GM12878 (cell line): ENCODE measurements at regions not wholly inside any gene's neighbourhood (a gene's known extent, or its start where the extent isn't known, plus 50 kb on each side); places are given as distances from the start of the nearest gene placed in this dataset.

Experiments
- ASH2L ChIP-seq: fragments of 300-600, 200-600 bp; sonication (generic); IDR thresholded peaks from 2 replicates; pipeline ENCODE4 v1.6.1; 2017; ENCODE audit warnings: low read depth, mild to moderate bottlenecking, borderline replicate concordance
- CBX5 ChIP-seq: sonication (generic); IDR thresholded peaks from 2 replicates; pipeline ENCODE4 v1.6.1; 2016; ENCODE audit warnings: low read depth, moderate library complexity, mild to moderate bottlenecking, inconsistent platforms
- IKZF2 ChIP-seq, 2 experiments: fragments of 450-650 bp; IDR thresholded peaks; 2 replicates each; pipeline ENCODE4 v1.6.1; 2017; ENCODE audit warnings: mild to moderate bottlenecking in 2 of 2, moderate library complexity in 2 of 2
- MLLT1 ChIP-seq: fragments of 450-650 bp; IDR thresholded peaks from 2 replicates; pipeline ENCODE4 v1.6.1; 2016; ENCODE audit warnings: mild to moderate bottlenecking
- PML ChIP-seq: IDR thresholded peaks from 2 replicates; pipeline ENCODE4 v1.6.1; 2012; ENCODE audit warnings: low read length, inconsistent platforms
- RBBP5 ChIP-seq: fragments of 200-600 bp; sonication (generic); conservative IDR thresholded peaks from 2 replicates; pipeline ENCODE4 v1.6.1; 2016
- SMAD5 ChIP-seq: IDR thresholded peaks from 2 replicates; pipeline ENCODE4 v1.6.1; 2016; ENCODE audit warnings: antibody characterized with exemption, low read depth
- SRF ChIP-seq, 2 experiments: IDR thresholded peaks; 2 replicates each; pipeline ENCODE4 v1.6.1; 2011; ENCODE audit warnings: low read depth in 2 of 2, low read length in 2 of 2, mild to moderate bottlenecking in 1 of 2, moderate library complexity in 1 of 2
- ZBED1 ChIP-seq: IDR thresholded peaks from 2 replicates; pipeline ENCODE4 v1.6.1; 2016; ENCODE audit warnings: borderline replicate concordance
- ZBTB4 ChIP-seq: fragments of 450-650 bp; formaldehyde crosslinking; IDR thresholded peaks from 2 replicates; pipeline ENCODE4 v1.4.0; 2022; ENCODE audit warnings: mild to moderate bottlenecking, moderate library complexity
- ZNF274 ChIP-seq: IDR thresholded peaks from one replicate; pipeline ENCODE4 v1.8.0; 2011; ENCODE audit not compliant: insufficient read length, insufficient read depth
- TF ChIP-seq, protein P1 (sequence below): IDR thresholded peaks from 2 replicates; pipeline ENCODE4 v1.6.1; 2012; ENCODE audit warnings: low read depth, low read length, improper control_type of control experiment

DNA sequence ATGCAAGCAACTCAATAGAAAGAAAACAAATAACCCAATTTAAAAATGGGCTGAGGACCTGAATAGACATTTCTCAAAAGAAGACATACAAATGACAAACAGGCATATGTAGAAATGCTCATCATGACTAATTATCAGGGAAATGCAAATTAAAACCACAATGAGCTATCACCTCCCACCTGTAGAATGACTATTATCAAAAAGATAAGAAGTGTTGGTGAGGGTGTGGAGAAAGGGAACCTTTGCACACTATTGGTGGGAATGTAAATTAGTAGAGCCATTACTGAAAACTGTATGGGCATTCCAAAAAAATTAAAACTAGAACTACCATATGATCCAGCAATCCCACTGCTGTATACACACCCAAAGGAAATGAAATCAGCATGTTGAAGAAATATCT lies 212.2 kb downstream of the SUCLA2 start (continued):
- no peak for TF ChIP-seq SMAD5
- no peak for TF ChIP-seq ZBED1
- TF ChIP-seq RBBP5, result no peak
- no peak for TF ChIP-seq PML
- TF ChIP-seq IKZF2 (IDR thresholded peaks at IDR 0.05), result no peak
- no peak for TF ChIP-seq ZBTB4 (CRISPR knock-in tag)
- TF ChIP-seq SRF (IDR thresholded peaks at IDR 0.05; ENCODE audit: low read depth in 2 of 2, low read length in 2 of 2), result no peak
- TF ChIP-seq CBX5, result no peak
- TF ChIP-seq, protein P1, sequence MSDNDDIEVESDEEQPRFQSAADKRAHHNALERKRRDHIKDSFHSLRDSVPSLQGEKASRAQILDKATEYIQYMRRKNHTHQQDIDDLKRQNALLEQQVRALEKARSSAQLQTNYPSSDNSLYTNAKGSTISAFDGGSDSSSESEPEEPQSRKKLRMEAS, result no peak
- no peak for TF ChIP-seq ASH2L
- no peak for TF ChIP-seq MLLT1
- TF ChIP-seq ZNF274, result no peak
